ENCODE measurements at regions not wholly inside any gene's neighbourhood (a gene's known extent, or its start where the extent isn't known, plus 50 kb on each side); places are given as distances from the start of the nearest gene placed in this dataset.

- Histone ChIP-seq H2BK20ac (ENCODE audit: low read depth, low read length, poor library complexity, severe bottlenecking) (no peak overlapping the region), H2AK5ac (ENCODE audit: insufficient read length, low read length) (no peak overlapping the region), H3K4ac (ENCODE audit: low read depth, low read length) (no peak overlapping the region), H3K79me1 (ENCODE audit: insufficient read depth, low read depth, low read length, poor library complexity, severe bottlenecking) (no peaks in the 10 kb centered on the region), H3T11ph (ENCODE audit: low read length) (no peak overlapping the region), H3K18ac (ENCODE audit: insufficient read length, low read depth, low read length) (no peak overlapping the region), H3K4me2 (ENCODE audit: insufficient read depth, insufficient read length, low read length) (no peak overlapping the region), H3K9ac (ENCODE audit: extremely low read depth, insufficient read length, low read length) (no peak overlapping the region), H4K8ac (replicated peaks; ENCODE audit: insufficient read length, low read depth, low read length) (no peak overlapping the region), H2BK15ac (ENCODE audit: low read depth, low read length) (no peak overlapping the region), H4K5ac (ENCODE audit: insufficient read length, low read depth, low read length) (no peak overlapping the region), H3K27ac (ENCODE audit: insufficient read length, low read depth, low read length) (no peak overlapping the region), H3K27me3 (ENCODE audit: insufficient read depth, low read length) (no peaks in the 10 kb centered on the region), H4K20me1 (ENCODE audit: control insufficient read depth, insufficient read depth, insufficient read length) (no peaks in the 10 kb centered on the region), H3K14ac (ENCODE audit: insufficient read depth, low read length) (no peak overlapping the region), H2BK12ac (ENCODE audit: insufficient read length, low read depth, low read length) (no peak overlapping the region), H2BK120ac (ENCODE audit: low read depth, low read length, poor library complexity, severe bottlenecking) (no peak overlapping the region), H4K91ac (ENCODE audit: insufficient read length, low read depth, low read length) (no peak overlapping the region), H3K56ac (ENCODE audit: insufficient read length, low read depth, low read length) (no peak overlapping the region), H2AFZ (ENCODE audit: low read length) (no peak overlapping the region), H3K9me3 (ENCODE audit: control insufficient read depth, low read depth, low read length) (no peaks in the 10 kb centered on the region), H3K23me2 (ENCODE audit: insufficient read length, low read depth, low read length, poor library complexity, severe bottlenecking) (no peaks in the 10 kb centered on the region), H3K4me1 (ENCODE audit: insufficient read depth, low read length) (no peaks in the 10 kb centered on the region), H3K23ac (ENCODE audit: insufficient read length, low read depth, low read length) (no peak overlapping the region), H2BK5ac (ENCODE audit: insufficient read length, low read length) (no peak overlapping the region), H3K79me2 (ENCODE audit: insufficient read depth, low read length) (no peaks in the 10 kb centered on the region)
- DNase-seq = peak; percentile 49
- H3K4me1 Mint-ChIP-seq = peaks cover 6 to 8% of the 10 kb centered on the region in 2 experiments; a peak in 3 of 4 replicates
- no peaks in the 10 kb centered on the region for H3K9me3 Mint-ChIP-seq
- no peak overlapping the region for H3K27ac Mint-ChIP-seq
- TF ChIP-seq CTCF (conservative IDR thresholded peaks at IDR 0.05) = no peak; the same call in 1 of the 3 replicates
- no peaks in the 10 kb centered on the region for H3K27me3 Mint-ChIP-seq (ENCODE audit: low read depth)
- no peaks in the 10 kb centered on the region for H3K36me3 Mint-ChIP-seq (ENCODE audit: insufficient read depth in 1 of 3, low read depth in 3 of 3)
- WGBS (ENCODE audit: extremely low coverage, insufficient read length, low lambda C conversion rate) = no CpG with 5 or more reads among the region's 5 CpGs
- no peak overlapping the region for H3K4me3 Mint-ChIP-seq
Measured at GRCh38 chr6:87944541-87944954, 103.1 kb upstream of the SPACA1 start.
